ENCODE measurements at regions not wholly inside any gene's neighbourhood (a gene's known extent, or its start where the extent isn't known, plus 50 kb on each side); places are given as distances from the start of the nearest gene placed in this dataset.
"Not testable (repeated sequence)": the region's sequence is repeated elsewhere in the genome, so short reads cannot be mapped to it uniquely, and the experiment has no call there.

GRCh38 chr12:7591531-7591930, 74.2 kb downstream of the APOBEC1 start:
- no peak for DNase-seq (ENCODE audit: low read depth)
- no peak overlapping the region for H3K4me3 ChIP-seq (ENCODE audit: low read depth, low read length)
- no peak for TF ChIP-seq CTCF (IDR thresholded peaks at IDR 0.05; ENCODE audit: insufficient read depth, low read depth, low read length)

- not testable (repeated sequence) for H3K4me3 ChIP-seq (ENCODE audit: low read depth, low read length); DNase-seq (ENCODE audit: low read depth)
Observed at GRCh38 chr12:7590085-7590484, 75.6 kb downstream of the APOBEC1 start.

- DNase-seq (ENCODE audit: low read depth) = peak; percentile 53
- H3K4me3 ChIP-seq (ENCODE audit: low read depth, low read length) = not testable (repeated sequence)
- peak; percentile 69 for TF ChIP-seq CTCF (IDR thresholded peaks at IDR 0.05; ENCODE audit: insufficient read depth, low read depth, low read length)
Observed at GRCh38 chr12:7588742-7589329, 76.9 kb downstream of the APOBEC1 start.

- DNase-seq (ENCODE audit: low read depth); H3K4me3 ChIP-seq (ENCODE audit: low read depth, low read length): not testable (repeated sequence)
Observed at GRCh38 chr12:7584137-7584536, 80.6 kb upstream of the CD163 start.

- no peak for DNase-seq (ENCODE audit: low read depth)
- no peak for TF ChIP-seq CTCF (IDR thresholded peaks at IDR 0.05; ENCODE audit: insufficient read depth, low read depth, low read length)
- H3K4me3 ChIP-seq (ENCODE audit: low read depth, low read length) = no peak overlapping the region
Observed at GRCh38 chr12:7583471-7583870, 79.9 kb upstream of the CD163 start.

- no peak for DNase-seq (ENCODE audit: low read depth)
- no peak for TF ChIP-seq CTCF (IDR thresholded peaks at IDR 0.05; ENCODE audit: insufficient read depth, low read depth, low read length)
- H3K4me3 ChIP-seq (ENCODE audit: low read depth, low read length) = no peak overlapping the region
Observed at GRCh38 chr12:7582796-7583195, 79.2 kb upstream of the CD163 start.

- no peak for TF ChIP-seq CTCF (IDR thresholded peaks at IDR 0.05; ENCODE audit: insufficient read depth, low read depth, low read length)
- no peak for DNase-seq (ENCODE audit: low read depth)
Observed at GRCh38 chr12:7581625-7582024, 78.0 kb upstream of the CD163 start.

GRCh38 chr12:7581046-7581445, 77.5 kb upstream of the CD163 start:
- no peak overlapping the region for H3K4me3 ChIP-seq (ENCODE audit: low read depth, low read length)
- DNase-seq (ENCODE audit: low read depth) = no peak
- TF ChIP-seq CTCF (IDR thresholded peaks at IDR 0.05; ENCODE audit: insufficient read depth, low read depth, low read length) = no peak

More at GRCh38 chr12:7581625-7582024, 78.0 kb upstream of the CD163 start:
- H3K4me3 ChIP-seq (ENCODE audit: low read depth, low read length) = no peak overlapping the region

Data from fibroblast of villous mesenchyme (primary cell).